Osteoblast (primary cell): ENCODE measurements at regions not wholly inside any gene's neighbourhood (a gene's known extent, or its start where the extent isn't known, plus 50 kb on each side); places are given as distances from the start of the nearest gene placed in this dataset.

Experiments
- DNase-seq: peaks from one replicate; pipeline ENCODE4 v3.0.0; 2011; ENCODE audit warnings: low spot score, mixed read lengths; ENCODE audit not compliant: insufficient read length; ENCODE audit errors: missing footprints
- H2AFZ ChIP-seq: 2 replicates; pipeline ENCODE4 v1.6.0; 2011; ENCODE audit warnings: mild to moderate bottlenecking, low read length
- H3K27ac ChIP-seq: 2 replicates; pipeline ENCODE4 v1.5.1; 2011; ENCODE audit warnings: mild to moderate bottlenecking, low read depth, low read length, moderate library complexity
- H3K27me3 ChIP-seq: 2 replicates; pipeline ENCODE4 v1.6.0; 2012; ENCODE audit warnings: mild to moderate bottlenecking, control low read depth, inconsistent platforms, low read length, moderate library complexity; ENCODE audit not compliant: insufficient read depth
- H3K36me3 ChIP-seq: 2 replicates; pipeline ENCODE4 v1.5.1; 2011; ENCODE audit warnings: mild to moderate bottlenecking, low read length, control low read depth, moderate library complexity; ENCODE audit not compliant: insufficient read depth
- H3K4me1 ChIP-seq: 2 replicates; pipeline ENCODE4 v1.5.1; 2011; ENCODE audit warnings: mild to moderate bottlenecking, low read length, control low read depth, moderate library complexity; ENCODE audit not compliant: insufficient read depth
- H3K4me2 ChIP-seq: 2 replicates; pipeline ENCODE4 v1.6.0; 2011; ENCODE audit warnings: mild to moderate bottlenecking, low read length; ENCODE audit not compliant: insufficient read depth
- H3K4me3 ChIP-seq: fragments of 200-600 bp; sonication (generic); 3 replicates; pipeline ENCODE4 v1.5.1; 2012; ENCODE audit warnings: mild to moderate bottlenecking, low read length, inconsistent platforms; ENCODE audit not compliant: insufficient read depth
- H3K79me2 ChIP-seq: 2 replicates; pipeline ENCODE4 v1.6.0; 2012; ENCODE audit warnings: mild to moderate bottlenecking, low read length, control low read depth, inconsistent platforms; ENCODE audit not compliant: insufficient read depth
- H3K9me3 ChIP-seq: 2 replicates; pipeline ENCODE4 v1.5.1; 2011; ENCODE audit warnings: low read depth, low read length, control low read depth
- H4K20me1 ChIP-seq: 2 replicates; pipeline ENCODE4 v1.6.0; 2012; ENCODE audit warnings: mild to moderate bottlenecking, low read length, control low read depth; ENCODE audit not compliant: insufficient read depth
- TF ChIP-seq, protein P1 (sequence below): IDR thresholded peaks from 2 replicates; pipeline ENCODE4 v1.5.1; 2011; ENCODE audit warnings: mild to moderate bottlenecking, low read depth, low read length, moderate library complexity; ENCODE audit errors: extremely low read depth

DNA sequence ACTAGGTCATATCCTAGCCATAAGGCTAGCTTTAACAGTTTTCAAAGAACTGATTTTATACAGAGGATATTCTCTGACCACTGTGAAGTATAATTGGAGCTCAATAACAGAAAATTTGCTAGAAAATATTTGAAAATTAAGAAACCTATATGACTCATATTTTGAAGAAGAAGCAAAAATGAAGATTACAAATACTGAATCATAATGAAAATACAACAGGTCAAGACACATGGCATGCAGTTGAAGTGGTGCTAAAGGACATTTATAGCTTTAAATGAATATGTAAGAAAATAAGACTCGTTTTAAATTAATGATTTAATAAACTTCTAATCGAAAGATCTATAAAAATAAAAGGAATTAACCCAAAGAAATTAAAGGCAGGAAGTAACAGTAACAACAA, 1234.6 kb downstream of the SLC16A7 start:
- Histone ChIP-seq H3K79me2 (no peaks in the 10 kb centered on the region), H3K4me2 (no peak overlapping the region), H3K4me1 (no peaks in the 10 kb centered on the region), H2AFZ (no peak overlapping the region), H3K27ac (no peak overlapping the region), H3K9me3 (peaks cover 2% of the 10 kb centered on the region), H3K4me3 (no peak overlapping the region), H4K20me1 (no peaks in the 10 kb centered on the region), H3K36me3 (no peaks in the 10 kb centered on the region), H3K27me3 (no peaks in the 10 kb centered on the region)
- TF ChIP-seq, protein P1, sequence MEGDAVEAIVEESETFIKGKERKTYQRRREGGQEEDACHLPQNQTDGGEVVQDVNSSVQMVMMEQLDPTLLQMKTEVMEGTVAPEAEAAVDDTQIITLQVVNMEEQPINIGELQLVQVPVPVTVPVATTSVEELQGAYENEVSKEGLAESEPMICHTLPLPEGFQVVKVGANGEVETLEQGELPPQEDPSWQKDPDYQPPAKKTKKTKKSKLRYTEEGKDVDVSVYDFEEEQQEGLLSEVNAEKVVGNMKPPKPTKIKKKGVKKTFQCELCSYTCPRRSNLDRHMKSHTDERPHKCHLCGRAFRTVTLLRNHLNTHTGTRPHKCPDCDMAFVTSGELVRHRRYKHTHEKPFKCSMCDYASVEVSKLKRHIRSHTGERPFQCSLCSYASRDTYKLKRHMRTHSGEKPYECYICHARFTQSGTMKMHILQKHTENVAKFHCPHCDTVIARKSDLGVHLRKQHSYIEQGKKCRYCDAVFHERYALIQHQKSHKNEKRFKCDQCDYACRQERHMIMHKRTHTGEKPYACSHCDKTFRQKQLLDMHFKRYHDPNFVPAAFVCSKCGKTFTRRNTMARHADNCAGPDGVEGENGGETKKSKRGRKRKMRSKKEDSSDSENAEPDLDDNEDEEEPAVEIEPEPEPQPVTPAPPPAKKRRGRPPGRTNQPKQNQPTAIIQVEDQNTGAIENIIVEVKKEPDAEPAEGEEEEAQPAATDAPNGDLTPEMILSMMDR = no peak
- no peak for DNase-seq

DNA sequence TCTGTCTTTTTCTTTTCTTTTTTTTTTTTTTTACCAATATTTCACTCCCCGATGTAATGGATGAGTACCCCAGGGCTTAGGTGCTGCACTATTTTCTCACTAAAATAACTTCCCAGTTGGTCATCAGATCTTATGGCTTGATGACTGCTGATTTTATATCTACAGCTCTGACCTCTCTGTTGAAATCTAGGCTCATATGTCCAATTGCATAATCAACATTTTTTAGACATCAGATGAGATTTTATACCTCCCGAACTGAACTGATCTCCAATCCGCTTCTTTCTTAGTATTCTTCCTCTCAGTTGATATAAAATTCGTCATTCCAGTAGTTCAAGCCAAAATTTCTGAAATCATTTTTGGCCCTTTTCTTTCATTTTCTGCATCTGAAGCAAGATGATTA, 1236.5 kb downstream of the SLC16A7 start:
- no peaks in the 10 kb centered on the region for H3K4me1 ChIP-seq
- H3K27ac ChIP-seq = no peak overlapping the region
- no peak overlapping the region for H3K4me3 ChIP-seq
- no peak overlapping the region for H3K4me2 ChIP-seq
- no peaks in the 10 kb centered on the region for H3K27me3 ChIP-seq
- no peaks in the 10 kb centered on the region for H3K36me3 ChIP-seq
- DNase-seq = no peak
- H3K9me3 ChIP-seq = peaks cover 2% of the 10 kb centered on the region
- TF ChIP-seq, protein P1 = no peak
- no peaks in the 10 kb centered on the region for H3K79me2 ChIP-seq
- H2AFZ ChIP-seq = no peak overlapping the region
- no peaks in the 10 kb centered on the region for H4K20me1 ChIP-seq

DNA sequence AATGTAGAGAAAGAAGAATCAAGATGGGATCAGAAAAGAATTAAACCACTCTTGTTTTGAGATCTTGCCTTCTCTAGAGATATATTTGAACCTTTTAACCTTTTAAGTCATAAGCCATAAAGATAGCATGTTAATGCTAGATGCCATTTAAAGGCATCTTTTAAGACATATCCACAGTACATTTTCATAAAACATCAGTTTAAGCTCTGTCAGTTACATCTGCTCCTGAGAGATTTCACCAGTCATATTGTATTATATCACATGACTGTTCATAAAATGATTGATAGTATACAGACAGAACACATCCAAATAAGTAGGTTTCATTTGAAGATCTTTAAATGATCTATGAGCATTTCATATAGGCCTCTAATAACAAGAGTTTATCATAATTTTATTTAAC, 1238.5 kb downstream of the SLC16A7 start:
- no peaks in the 10 kb centered on the region for H3K79me2 ChIP-seq
- H3K4me2 ChIP-seq = no peak overlapping the region
- no peaks in the 10 kb centered on the region for H4K20me1 ChIP-seq
- H3K9me3 ChIP-seq = peaks cover under 1% of the 10 kb centered on the region
- no peaks in the 10 kb centered on the region for H3K27me3 ChIP-seq
- H3K4me1 ChIP-seq = no peaks in the 10 kb centered on the region
- no peak overlapping the region for H3K27ac ChIP-seq
- no peak for DNase-seq
- TF ChIP-seq, protein P1 = no peak
- H2AFZ ChIP-seq = no peak overlapping the region
- H3K36me3 ChIP-seq = no peaks in the 10 kb centered on the region
- no peak overlapping the region for H3K4me3 ChIP-seq

DNA sequence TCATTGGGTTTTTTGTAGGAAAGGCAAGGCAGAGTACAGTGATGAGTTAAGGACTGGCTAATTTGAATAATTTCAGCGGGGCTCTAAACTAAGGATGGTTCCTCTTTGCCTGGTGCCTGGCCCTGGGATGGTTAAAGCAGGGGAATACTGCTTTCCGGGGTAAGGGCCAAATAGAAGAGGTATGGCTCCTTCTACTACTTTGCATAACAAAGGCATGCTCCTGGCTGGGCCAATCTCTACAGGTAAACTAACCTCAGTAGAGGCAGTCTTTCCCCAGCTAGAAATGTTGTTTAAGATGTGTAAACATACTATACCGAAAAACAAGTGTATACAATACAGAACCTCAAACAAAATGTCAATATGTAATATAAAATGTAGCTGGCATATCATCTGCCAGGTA, 1239.0 kb downstream of the SLC16A7 start:
- H3K36me3 ChIP-seq = no peaks in the 10 kb centered on the region
- H3K27me3 ChIP-seq = no peaks in the 10 kb centered on the region
- H3K9me3 ChIP-seq = peaks cover 3% of the 10 kb centered on the region
- no peak overlapping the region for H3K4me3 ChIP-seq
- H3K4me2 ChIP-seq = no peak overlapping the region
- no peaks in the 10 kb centered on the region for H4K20me1 ChIP-seq
- H2AFZ ChIP-seq = no peak overlapping the region
- DNase-seq = no peak
- H3K79me2 ChIP-seq = no peaks in the 10 kb centered on the region
- H3K27ac ChIP-seq = no peak overlapping the region
- H3K4me1 ChIP-seq = no peaks in the 10 kb centered on the region
- TF ChIP-seq, protein P1 = no peak
